ENCODE measurements at regions not wholly inside any gene's neighbourhood (a gene's known extent, or its start where the extent isn't known, plus 50 kb on each side); places are given as distances from the start of the nearest gene placed in this dataset.

DNA sequence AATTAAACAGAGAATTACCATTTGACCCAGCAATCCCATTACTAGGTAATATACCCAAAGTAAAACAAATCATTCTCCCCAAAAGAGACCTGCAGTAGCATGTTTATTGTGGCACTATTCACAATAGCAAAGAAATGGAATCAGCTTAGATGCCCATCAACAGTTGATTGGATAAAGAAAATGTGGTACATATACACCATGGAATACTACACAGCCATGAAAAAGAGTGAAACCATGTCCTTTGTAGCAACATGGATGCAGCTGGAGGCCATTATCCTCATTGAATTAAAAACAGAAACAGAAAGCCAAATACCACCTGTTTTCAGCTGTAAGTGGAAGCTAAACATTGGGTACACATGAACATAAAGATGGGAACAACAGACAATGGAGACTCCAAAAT lies 1141.8 kb upstream of the AUTS2 start:
- TF ChIP-seq POLR2AphosphoS5 (IDR thresholded peaks at IDR 0.05; ENCODE audit: borderline replicate concordance, low read depth, low read length) (no peak), EZH2 (IDR thresholded peaks at IDR 0.05) (no peak), FOXP2 (optimal IDR thresholded peaks at IDR 0.05; ENCODE audit: control extremely low read depth, extremely low read length, insufficient read depth) (no peak)
